CD14-positive monocyte (primary cell): ENCODE measurements at regions not wholly inside any gene's neighbourhood (a gene's known extent, or its start where the extent isn't known, plus 50 kb on each side); places are given as distances from the start of the nearest gene placed in this dataset.

Experiments used
- DNase-seq, 3 donors: peaks; one replicate each; pipeline ENCODE4 v3.0.0-alpha.2; 2011 to 2022
- H2AFZ ChIP-seq: 2 replicates; pipeline ENCODE4 v1.6.0; 2012; ENCODE audit warnings: mild to moderate bottlenecking, low read depth, low read length, inconsistent platforms; ENCODE audit not compliant: insufficient read depth, poor library complexity, severe bottlenecking
- H3K27ac ChIP-seq, 2 donors: 1 replicate in 1 of 2; 2 replicates in 1 of 2; pipeline ENCODE4 v1.5.1; 2012 to 2013; ENCODE audit warnings: low read length in 2 of 2, control low read depth in 1 of 2, inconsistent platforms in 1 of 2, low read depth in 1 of 2, mild to moderate bottlenecking in 1 of 2
- H3K27me3 ChIP-seq, 2 donors: one replicate each; pipeline versions ENCODE4 v1.6.0 to v1.6.1; 2011 to 2013; ENCODE audit warnings: low read length in 2 of 2; ENCODE audit not compliant: control insufficient read depth in 2 of 2, insufficient read depth in 2 of 2
- H3K36me3 ChIP-seq, 2 donors: replicated peaks in 1 of 2; 1 replicate in 1 of 2; 2 replicates in 1 of 2; pipeline versions ENCODE4 v1.5.1 to v1.6.1; 2012 to 2013; ENCODE audit warnings: low read length in 2 of 2, control low read depth in 1 of 2, inconsistent platforms in 1 of 2, mild to moderate bottlenecking in 1 of 2; ENCODE audit not compliant: insufficient read depth in 2 of 2, control insufficient read depth in 1 of 2
- H3K4me1 ChIP-seq, 2 donors: 1 replicate in 1 of 2; 2 replicates in 1 of 2; pipeline versions ENCODE4 v1.5.1 to v1.6.1; 2012 to 2013; ENCODE audit warnings: low read length in 2 of 2, control low read depth in 1 of 2, inconsistent platforms in 1 of 2, mild to moderate bottlenecking in 1 of 2, moderate library complexity in 1 of 2; ENCODE audit not compliant: insufficient read depth in 2 of 2, control insufficient read depth in 1 of 2
- H3K4me2 ChIP-seq: replicated peaks from 2 replicates; pipeline ENCODE3; 2012; ENCODE audit warnings: low read length, moderate library complexity, mild to moderate bottlenecking; ENCODE audit not compliant: poor library complexity, severe bottlenecking; ENCODE audit errors: extremely low read depth
- H3K4me3 ChIP-seq, 3 experiments: fragments of 200-600 bp in 1 of 3; sonication (generic) in 1 of 3; replicated peaks in 1 of 3; 1 replicate in 2 of 3; 2 replicates in 1 of 3; pipeline ENCODE4 v1.5.1; 2011 to 2013; ENCODE audit warnings: low read length in 3 of 3, mild to moderate bottlenecking in 3 of 3, control low read depth in 2 of 3, low read depth in 2 of 3, inconsistent platforms in 1 of 3, moderate library complexity in 1 of 3
- H3K79me2 ChIP-seq: 2 replicates; pipeline ENCODE4 v1.6.0; 2012; ENCODE audit warnings: mild to moderate bottlenecking, control low read depth, inconsistent platforms, low read length, moderate library complexity; ENCODE audit not compliant: insufficient read depth
- H3K9ac ChIP-seq: 2 replicates; pipeline ENCODE4 v1.6.0; 2017; ENCODE audit warnings: low read length, mild to moderate bottlenecking; ENCODE audit not compliant: insufficient read depth, poor library complexity, severe bottlenecking
- H3K9me3 ChIP-seq, 2 donors: replicated peaks in 1 of 2; 1 replicate in 1 of 2; 2 replicates in 1 of 2; pipeline versions ENCODE4 v1.5.1 to v1.6.1; 2012 to 2013; ENCODE audit warnings: low read length in 2 of 2, control low read depth in 1 of 2; ENCODE audit not compliant: control insufficient read depth in 1 of 2, insufficient read depth in 1 of 2
- H4K20me1 ChIP-seq: 2 replicates; pipeline ENCODE4 v1.6.0; 2012; ENCODE audit warnings: mild to moderate bottlenecking, low read length, control low read depth, moderate library complexity; ENCODE audit not compliant: insufficient read depth
- H3K27ac Mint-ChIP-seq, 7 donors: one replicate each; pipeline ENCODE4 v1.8.0; 2020; ENCODE audit warnings: mild to moderate bottlenecking in 7 of 7, mixed read lengths in 7 of 7, moderate library complexity in 6 of 7, inconsistent platforms in 2 of 7
- H3K27me3 Mint-ChIP-seq, 3 donors: one replicate each; pipeline ENCODE4 v1.8.0; 2021 to 2022; ENCODE audit warnings: low read depth in 3 of 3, mild to moderate bottlenecking in 3 of 3, mixed read lengths in 3 of 3, moderate library complexity in 3 of 3, inconsistent platforms in 1 of 3
- H3K36me3 Mint-ChIP-seq, 2 donors: one replicate each; pipeline ENCODE4 v1.8.0; 2020; ENCODE audit warnings: mixed read lengths in 2 of 2, inconsistent platforms in 1 of 2, mild to moderate bottlenecking in 1 of 2
- H3K4me1 Mint-ChIP-seq: one replicate; pipeline ENCODE4 v1.8.0; 2020; ENCODE audit warnings: mild to moderate bottlenecking, mixed read lengths
- H3K4me3 Mint-ChIP-seq, 2 donors: one replicate each; pipeline ENCODE4 v1.8.0; 2020; ENCODE audit warnings: mild to moderate bottlenecking in 2 of 2, mixed read lengths in 2 of 2, moderate library complexity in 1 of 2
- H3K9me3 Mint-ChIP-seq, 7 donors: one replicate each; pipeline ENCODE4 v1.8.0; 2020 to 2022; ENCODE audit warnings: mixed read lengths in 7 of 7, mild to moderate bottlenecking in 6 of 7, moderate library complexity in 6 of 7, inconsistent platforms in 2 of 7
- CTCF ChIP-seq: fragments of 200-600 bp; IDR thresholded peaks from one replicate; pipeline ENCODE4 v1.8.0; 2022; ENCODE audit warnings: antibody characterized with exemption, mild to moderate bottlenecking
- WGBS: methylation state at CpG from one replicate; pipeline ENCODE4 v1.1.5; 2013; ENCODE audit warnings: missing lambda C conversion rate; ENCODE audit not compliant: insufficient coverage; 5-methylcytosine and 5-hydroxymethylcytosine counted together
- intact Hi-C, 2 donors: fragments of 100-400 bp; cut with micrococcal nuclease; formaldehyde crosslinking; loops; one replicate each; pipeline versions ENCODE4 v1.15.0 to v1.15.1; 2023

GRCh38 chr1:200298242-200298641 is 111.6 kb downstream of the ZNF281 start:
- intact Hi-C loops = no loop called here
- Histone ChIP-seq H3K27ac (no peak overlapping the region), H3K79me2 (no peaks in the 10 kb centered on the region), H3K9ac (no peak overlapping the region), H3K36me3 (no peaks in the 10 kb centered on the region), H3K27me3 (peaks cover 0 to 3% of the 10 kb centered on the region in 2 donors), H3K9me3 (no peaks in the 10 kb centered on the region), H3K4me2 (no peak overlapping the region), H2AFZ (no peak overlapping the region), H3K4me1 (peaks cover 11 to 12% of the 10 kb centered on the region in 2 donors), H3K4me3 (no peak overlapping the region), H4K20me1 (no peaks in the 10 kb centered on the region)
- no peak overlapping the region for H3K27ac Mint-ChIP-seq
- 100% methylated on average over 1 of the region's 1 CpG for WGBS
- H3K9me3 Mint-ChIP-seq = no peaks in the 10 kb centered on the region
- peaks cover 14% of the 10 kb centered on the region for H3K4me1 Mint-ChIP-seq
- H3K4me3 Mint-ChIP-seq = no peak overlapping the region
- no peak for TF ChIP-seq CTCF
- peaks cover 0 to 12% (median 10%) of the 10 kb centered on the region in 3 donors for H3K27me3 Mint-ChIP-seq
- no peaks in the 10 kb centered on the region for H3K36me3 Mint-ChIP-seq
- no peak for DNase-seq

GRCh38 chr1:200296091-200296661 is 113.7 kb downstream of the ZNF281 start:
- H3K27me3 Mint-ChIP-seq = peaks cover 0 to 4% (median 1%) of the 10 kb centered on the region in 3 donors
- H3K9ac ChIP-seq = no peak overlapping the region
- H3K4me3 ChIP-seq = no peak overlapping the region
- no peak overlapping the region for H3K4me3 Mint-ChIP-seq
- no peak overlapping the region for H2AFZ ChIP-seq
- no peak for DNase-seq
- intact Hi-C loops = no loop called here
- no peaks in the 10 kb centered on the region for H3K4me1 ChIP-seq
- no peaks in the 10 kb centered on the region for H3K36me3 Mint-ChIP-seq
- no peaks in the 10 kb centered on the region for H4K20me1 ChIP-seq
- no peak overlapping the region for H3K27ac ChIP-seq
- no peaks in the 10 kb centered on the region for H3K9me3 Mint-ChIP-seq
- H3K27me3 ChIP-seq = no peaks in the 10 kb centered on the region
- TF ChIP-seq CTCF = no peak
- no CpG with 5 or more reads among the region's 2 CpGs for WGBS
- H3K4me2 ChIP-seq = no peak overlapping the region
- no peaks in the 10 kb centered on the region for H3K36me3 ChIP-seq
- H3K4me1 Mint-ChIP-seq = peaks cover under 1% of the 10 kb centered on the region
- H3K79me2 ChIP-seq = no peaks in the 10 kb centered on the region
- H3K9me3 ChIP-seq = no peaks in the 10 kb centered on the region
- no peak overlapping the region for H3K27ac Mint-ChIP-seq
